HepG2 (cell line): ENCODE measurements at regions not wholly inside any gene's neighbourhood (a gene's known extent, or its start where the extent isn't known, plus 50 kb on each side); places are given as distances from the start of the nearest gene placed in this dataset.

Source experiments
- CHD2 ChIP-seq: IDR thresholded peaks from 2 replicates; pipeline ENCODE4 v1.6.1; 2011; ENCODE audit warnings: low read depth, low read length, improper control_type of control experiment
- CTCF ChIP-seq: sonication (generic); formaldehyde crosslinking; IDR thresholded peaks from 2 replicates; pipeline ENCODE4 v1.5.0; 2020; ENCODE audit warnings: mild to moderate bottlenecking, missing genetic modification reagents, moderate library complexity
- DPF2 ChIP-seq: sonication (generic); formaldehyde crosslinking; IDR thresholded peaks from 2 replicates; pipeline ENCODE4 v1.4.0; 2020; ENCODE audit warnings: mild to moderate bottlenecking, low read depth, missing genetic modification reagents, borderline replicate concordance
- EP300 ChIP-seq, 3 experiments: sonication (generic) in 1 of 3; formaldehyde crosslinking in 1 of 3; IDR thresholded peaks; 2 replicates each; pipeline versions ENCODE4 v1.5.1 to v1.6.1; 2011 to 2020; ENCODE audit warnings: low read depth in 2 of 3, low read length in 2 of 3, borderline replicate concordance in 1 of 3, improper control_type of control experiment in 1 of 3, mild to moderate bottlenecking in 1 of 3, missing genetic modification reagents in 1 of 3, moderate library complexity in 1 of 3
- GABPA ChIP-seq, 2 experiments: IDR thresholded peaks; 2 replicates each; pipeline ENCODE4 v1.6.1; 2011 to 2016; ENCODE audit warnings: low read depth in 2 of 2, low read length in 1 of 2, missing biosample characterization in 1 of 2, missing genetic modification characterization in 1 of 2
- JUN ChIP-seq: sonication (generic); formaldehyde crosslinking; IDR thresholded peaks from 2 replicates; pipeline ENCODE4 v1.4.0; 2020; ENCODE audit warnings: mild to moderate bottlenecking, missing genetic modification reagents
- U2AF1 ChIP-seq: fragments of 200-400 bp; formaldehyde crosslinking; optimal IDR thresholded peaks from 2 replicates; pipeline ENCODE3; 2017; ENCODE audit warnings: mild to moderate bottlenecking, low read depth, low read length
- ZFP91 ChIP-seq: sonication (generic); formaldehyde crosslinking; IDR thresholded peaks from 2 replicates; pipeline ENCODE4 v1.9.0; 2022; ENCODE audit warnings: missing genetic modification reagents, mild to moderate bottlenecking, borderline replicate concordance

GRCh38 chr12:38490073-38490472, 173.5 kb downstream of the ALG10B start:
- TF ChIP-seq ZFP91 (CRISPR knock-in tag), result no peak
- TF ChIP-seq DPF2 (CRISPR knock-in tag), result no peak
- no peak for TF ChIP-seq CTCF (CRISPR knock-in tag)
- TF ChIP-seq U2AF1, result no peak
- TF ChIP-seq CHD2, result no peak
- TF ChIP-seq JUN (CRISPR knock-in tag), result no peak
- TF ChIP-seq EP300 (IDR thresholded peaks at IDR 0.05; ENCODE audit: low read depth in 2 of 2, low read length in 2 of 2), result no peak
- no peak for TF ChIP-seq EP300 (CRISPR knock-in tag; IDR thresholded peaks at IDR 0.05; ENCODE audit: borderline replicate concordance)
- TF ChIP-seq GABPA (IDR thresholded peaks at IDR 0.05; ENCODE audit: low read depth, low read length), result no peak
- no peak for TF ChIP-seq GABPA (CRISPR knock-in tag; IDR thresholded peaks at IDR 0.05; ENCODE audit: low read depth)
